ENCODE measurements at regions not wholly inside any gene's neighbourhood (a gene's known extent, or its start where the extent isn't known, plus 50 kb on each side); places are given as distances from the start of the nearest gene placed in this dataset.

DNA sequence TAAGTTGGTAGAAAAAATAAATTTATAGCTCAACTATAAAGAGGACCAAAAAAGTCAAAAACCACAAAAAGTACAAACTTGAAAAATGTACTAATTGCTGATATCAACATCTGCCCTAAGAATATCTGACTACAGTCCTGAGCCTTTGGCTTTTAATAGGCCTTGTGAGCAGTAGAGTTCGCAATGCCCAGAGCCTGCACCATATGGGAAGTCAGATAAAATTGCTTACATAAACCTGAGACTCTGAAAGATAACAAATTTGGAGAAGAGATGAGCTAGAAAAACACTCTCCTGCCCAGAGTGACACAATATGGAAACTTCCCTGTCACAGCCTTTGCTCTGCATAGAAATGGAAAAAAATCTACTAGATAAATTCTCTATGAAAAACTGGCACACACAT is 368.0 kb upstream of the GRIN3A start:
- TF ChIP-seq, protein P1, sequence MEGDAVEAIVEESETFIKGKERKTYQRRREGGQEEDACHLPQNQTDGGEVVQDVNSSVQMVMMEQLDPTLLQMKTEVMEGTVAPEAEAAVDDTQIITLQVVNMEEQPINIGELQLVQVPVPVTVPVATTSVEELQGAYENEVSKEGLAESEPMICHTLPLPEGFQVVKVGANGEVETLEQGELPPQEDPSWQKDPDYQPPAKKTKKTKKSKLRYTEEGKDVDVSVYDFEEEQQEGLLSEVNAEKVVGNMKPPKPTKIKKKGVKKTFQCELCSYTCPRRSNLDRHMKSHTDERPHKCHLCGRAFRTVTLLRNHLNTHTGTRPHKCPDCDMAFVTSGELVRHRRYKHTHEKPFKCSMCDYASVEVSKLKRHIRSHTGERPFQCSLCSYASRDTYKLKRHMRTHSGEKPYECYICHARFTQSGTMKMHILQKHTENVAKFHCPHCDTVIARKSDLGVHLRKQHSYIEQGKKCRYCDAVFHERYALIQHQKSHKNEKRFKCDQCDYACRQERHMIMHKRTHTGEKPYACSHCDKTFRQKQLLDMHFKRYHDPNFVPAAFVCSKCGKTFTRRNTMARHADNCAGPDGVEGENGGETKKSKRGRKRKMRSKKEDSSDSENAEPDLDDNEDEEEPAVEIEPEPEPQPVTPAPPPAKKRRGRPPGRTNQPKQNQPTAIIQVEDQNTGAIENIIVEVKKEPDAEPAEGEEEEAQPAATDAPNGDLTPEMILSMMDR (IDR thresholded peaks at IDR 0.05 in 4 of 5, conservative IDR thresholded peaks at IDR 0.05 in 1 of 5), result no peak
- no peak for TF ChIP-seq POLR2A (IDR thresholded peaks at IDR 0.05)
